Rectal smooth muscle tissue (tissue), 1 donor: ENCODE measurements at regions not wholly inside any gene's neighbourhood (a gene's known extent, or its start where the extent isn't known, plus 50 kb on each side); places are given as distances from the start of the nearest gene placed in this dataset.
"Not testable (repeated sequence)": the region's sequence is repeated elsewhere in the genome, so short reads cannot be mapped to it uniquely, and the experiment has no call there.

ENCODE experiments used
- H3K27ac ChIP-seq: one replicate; pipeline ENCODE4 v1.7.0; 2013; ENCODE audit warnings: low read depth, low read length, inconsistent platforms
- H3K27me3 ChIP-seq: one replicate; pipeline ENCODE4 v1.7.0; 2013; ENCODE audit warnings: low read length; ENCODE audit not compliant: control insufficient read depth, insufficient read depth
- H3K36me3 ChIP-seq: one replicate; pipeline ENCODE4 v1.7.0; 2013; ENCODE audit warnings: low read length; ENCODE audit not compliant: control insufficient read depth, insufficient read depth
- H3K4me1 ChIP-seq: one replicate; pipeline ENCODE4 v1.7.0; 2013; ENCODE audit warnings: low read length; ENCODE audit not compliant: control insufficient read depth, insufficient read depth
- H3K4me3 ChIP-seq: one replicate; pipeline ENCODE4 v1.7.0; 2013; ENCODE audit warnings: low read length
- H3K9ac ChIP-seq: one replicate; pipeline ENCODE4 v1.7.0; 2013; ENCODE audit warnings: low read length

DNA sequence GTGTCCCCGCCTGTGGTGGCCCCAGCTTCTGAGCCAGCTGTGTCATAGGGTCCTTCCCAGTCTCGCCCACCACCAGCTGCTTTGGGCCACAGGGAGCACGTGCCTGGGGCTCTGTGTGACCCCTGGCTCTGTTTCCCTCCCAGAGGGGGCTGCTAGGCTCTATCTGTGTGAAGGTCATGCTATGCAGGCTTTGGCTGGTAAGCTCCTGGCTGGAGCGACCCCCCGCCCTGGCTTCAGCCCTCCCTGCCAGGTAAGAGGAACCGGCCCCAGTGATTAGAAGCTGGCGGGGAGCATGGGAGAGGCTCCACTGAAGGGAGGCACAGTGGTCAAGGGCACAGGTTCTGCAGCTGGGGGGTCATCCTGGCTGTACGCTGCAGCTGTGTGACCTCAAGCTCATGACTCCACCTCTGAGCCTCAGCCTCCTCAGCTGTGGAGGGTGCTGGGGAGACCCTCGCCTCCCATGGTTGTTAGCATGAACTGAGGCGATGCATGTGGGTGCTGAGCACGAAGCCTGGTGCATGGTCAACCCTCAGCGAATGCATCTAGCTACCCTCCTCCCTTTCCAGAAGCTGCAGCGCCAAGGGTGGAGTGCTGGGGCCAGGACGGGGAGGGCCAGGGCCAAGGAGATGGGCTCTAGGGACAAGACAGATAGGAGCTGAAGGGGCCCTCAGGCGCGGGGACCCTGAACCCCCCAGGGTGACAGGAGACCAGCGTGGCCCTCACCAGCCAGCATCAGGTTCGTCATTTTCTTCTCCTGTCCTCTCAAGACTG, 163.8 kb upstream of the MVB12B start:
- H3K27ac ChIP-seq = no peak overlapping the region
- no peak overlapping the region for H3K9ac ChIP-seq
- no peaks in the 10 kb centered on the region for H3K27me3 ChIP-seq
- H3K4me1 ChIP-seq = no peaks in the 10 kb centered on the region
- H3K4me3 ChIP-seq = no peak overlapping the region
- no peaks in the 10 kb centered on the region for H3K36me3 ChIP-seq

DNA sequence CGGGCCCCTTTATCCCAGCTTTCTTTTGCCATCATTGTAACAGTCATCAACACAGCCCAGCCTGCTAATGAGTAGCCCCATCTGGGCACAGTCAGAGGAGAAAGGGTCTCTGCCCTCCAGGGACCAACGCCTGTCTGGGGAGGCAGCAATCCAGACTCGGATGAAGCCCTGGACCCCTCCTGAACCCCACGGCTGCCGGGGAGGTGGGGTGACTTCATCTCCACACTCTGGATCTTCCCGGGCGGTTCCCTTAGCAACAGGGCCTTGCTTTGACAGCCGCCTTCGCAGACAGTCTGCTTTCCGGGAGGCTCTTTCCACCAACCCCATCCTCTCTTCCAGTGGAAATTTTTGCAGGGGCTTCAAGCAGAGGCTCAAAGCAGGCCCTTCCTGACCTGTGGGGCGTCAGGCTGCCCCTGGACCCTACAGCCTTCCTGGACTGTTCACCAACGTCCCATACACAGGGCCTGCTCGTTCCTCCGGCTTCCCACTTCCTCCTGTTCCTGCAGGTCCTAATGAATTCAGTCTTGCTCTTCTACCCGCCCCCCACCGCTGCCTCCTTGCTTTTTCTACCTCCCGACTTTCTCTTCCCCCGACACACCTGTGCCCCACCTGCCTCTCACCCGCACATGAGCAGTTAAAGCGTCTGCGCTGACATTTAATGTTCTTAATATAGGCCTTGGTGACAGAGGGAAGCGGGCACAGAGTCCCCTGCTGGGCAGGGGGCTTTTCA, 161.7 kb upstream of the MVB12B start:
- Histone ChIP-seq H3K9ac (no peak overlapping the region), H3K4me3 (no peak overlapping the region), H3K27me3 (no peaks in the 10 kb centered on the region), H3K27ac (no peak overlapping the region), H3K36me3 (no peaks in the 10 kb centered on the region), H3K4me1 (no peaks in the 10 kb centered on the region)

DNA sequence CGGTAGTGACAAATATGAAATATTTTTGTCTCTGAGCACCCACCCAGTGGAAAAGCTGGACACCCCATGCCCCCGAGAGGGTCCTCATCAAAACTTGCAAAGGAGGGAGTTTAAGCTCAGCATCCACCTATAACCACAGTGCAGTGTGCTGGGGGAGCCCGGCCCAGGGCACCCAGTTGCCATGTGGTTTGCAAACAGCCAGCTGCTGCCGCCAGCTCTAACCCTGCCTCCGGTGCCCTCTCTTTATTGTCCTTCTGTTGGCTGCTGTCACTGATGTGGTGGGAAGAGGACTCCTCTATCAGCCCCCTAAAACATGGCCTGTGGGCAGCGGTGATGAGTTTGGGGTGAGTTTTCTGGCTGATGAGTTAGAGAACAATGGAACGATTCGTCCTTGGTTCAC, 160.9 kb upstream of the MVB12B start:
- no peak overlapping the region for H3K27ac ChIP-seq
- H3K9ac ChIP-seq = no peak overlapping the region
- no peaks in the 10 kb centered on the region for H3K36me3 ChIP-seq
- H3K4me1 ChIP-seq = no peaks in the 10 kb centered on the region
- no peak overlapping the region for H3K4me3 ChIP-seq
- no peaks in the 10 kb centered on the region for H3K27me3 ChIP-seq

DNA sequence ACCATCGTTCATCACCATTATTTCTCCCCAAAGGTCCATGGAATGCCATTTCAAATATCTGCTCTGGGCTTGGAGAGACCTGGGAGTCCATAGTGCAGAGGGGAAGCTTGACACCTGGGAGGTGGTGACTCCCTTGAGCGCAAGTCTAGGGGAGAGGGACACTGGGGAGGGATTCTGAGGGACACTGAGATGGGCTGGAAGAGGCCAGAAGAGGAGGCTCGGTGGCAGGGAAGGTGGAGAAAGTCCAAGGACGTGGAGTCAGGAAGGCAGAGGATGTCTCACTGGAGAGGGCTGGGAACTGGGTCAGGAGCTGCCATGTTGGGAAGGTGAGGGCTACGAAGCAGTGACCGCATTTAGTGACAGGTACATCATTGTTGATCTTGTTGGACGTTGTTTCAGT, 160.3 kb upstream of the MVB12B start:
- Histone ChIP-seq H3K9ac (no peak overlapping the region), H3K36me3 (no peaks in the 10 kb centered on the region), H3K4me3 (no peak overlapping the region), H3K27me3 (no peaks in the 10 kb centered on the region), H3K4me1 (no peaks in the 10 kb centered on the region), H3K27ac (no peak overlapping the region)

DNA sequence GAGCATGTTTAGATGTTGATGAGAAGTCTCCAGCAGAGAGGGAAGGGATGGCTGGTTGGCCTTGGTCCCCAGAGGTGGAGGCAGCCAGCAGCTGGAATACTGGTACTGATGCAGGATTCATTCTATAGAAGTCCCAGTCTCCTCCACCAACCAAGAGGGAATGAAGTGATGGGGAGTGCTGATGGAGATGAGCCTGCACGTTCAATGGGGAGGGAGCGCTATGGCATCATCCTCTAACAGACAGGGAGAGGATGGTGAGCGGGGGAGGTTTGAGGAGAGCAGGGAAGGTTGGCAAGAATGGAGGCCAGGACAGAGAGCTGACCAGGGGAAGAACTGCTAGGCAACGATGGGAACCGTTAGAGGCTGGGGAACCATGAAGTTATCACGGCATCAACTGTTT, 159.8 kb upstream of the MVB12B start:
- Histone ChIP-seq H3K4me3 (no peak overlapping the region), H3K27ac (no peak overlapping the region), H3K4me1 (no peaks in the 10 kb centered on the region), H3K9ac (no peak overlapping the region), H3K36me3 (no peaks in the 10 kb centered on the region), H3K27me3 (no peaks in the 10 kb centered on the region)

DNA sequence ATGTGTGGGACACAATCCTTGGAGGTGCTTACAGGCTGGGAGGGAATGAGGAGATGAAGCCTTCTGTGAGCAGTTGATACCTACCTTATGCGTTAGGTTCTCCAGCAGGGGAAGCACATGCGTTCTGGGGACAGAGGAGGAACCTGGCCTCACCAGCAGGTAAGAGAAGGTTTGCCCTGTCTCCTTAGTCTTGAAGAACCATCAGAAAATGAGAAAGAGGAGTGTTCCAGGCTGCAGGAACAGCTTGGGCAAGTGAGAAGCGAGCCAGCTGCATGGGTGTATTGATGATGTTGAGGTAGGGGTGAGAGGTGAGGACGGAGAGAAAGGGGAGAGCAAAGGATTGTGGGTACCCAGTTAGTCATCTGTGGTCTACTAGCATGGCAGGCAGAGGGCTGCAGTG, 156.9 kb upstream of the MVB12B start:
- H3K27me3 ChIP-seq = no peaks in the 10 kb centered on the region
- H3K4me3 ChIP-seq = no peak overlapping the region
- H3K4me1 ChIP-seq = no peaks in the 10 kb centered on the region
- H3K9ac ChIP-seq = no peak overlapping the region
- H3K27ac ChIP-seq = no peak overlapping the region
- H3K36me3 ChIP-seq = no peaks in the 10 kb centered on the region

DNA sequence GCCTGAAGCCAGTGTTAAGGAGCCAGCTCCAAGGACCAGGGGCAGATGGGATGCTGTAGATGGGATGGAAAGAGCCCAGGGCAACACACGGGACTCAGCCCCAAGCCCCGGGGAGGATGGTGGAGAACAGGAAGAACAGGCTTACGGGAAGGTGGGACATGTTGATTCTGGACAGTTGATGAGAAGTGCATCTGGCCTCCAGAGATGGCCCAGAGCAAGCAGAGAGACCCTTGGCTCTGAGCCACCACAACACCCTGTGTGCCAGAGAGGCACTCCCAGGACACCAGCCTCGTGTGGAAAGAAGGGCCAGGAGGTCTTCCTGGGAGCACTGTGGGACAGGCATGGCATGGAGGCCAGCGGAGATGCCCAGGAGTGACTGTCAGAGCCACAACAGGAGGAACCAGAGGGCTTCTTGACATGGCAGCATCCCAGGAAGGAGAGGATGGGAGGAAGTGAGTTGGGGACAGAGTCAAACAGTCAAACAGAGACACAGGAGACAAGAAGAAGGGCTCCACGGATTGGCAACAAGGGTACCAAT, 156.3 kb upstream of the MVB12B start:
- no peaks in the 10 kb centered on the region for H3K36me3 ChIP-seq
- no peaks in the 10 kb centered on the region for H3K27me3 ChIP-seq
- H3K9ac ChIP-seq = no peak overlapping the region
- H3K4me3 ChIP-seq = no peak overlapping the region
- H3K27ac ChIP-seq = no peak overlapping the region
- H3K4me1 ChIP-seq = no peaks in the 10 kb centered on the region

DNA sequence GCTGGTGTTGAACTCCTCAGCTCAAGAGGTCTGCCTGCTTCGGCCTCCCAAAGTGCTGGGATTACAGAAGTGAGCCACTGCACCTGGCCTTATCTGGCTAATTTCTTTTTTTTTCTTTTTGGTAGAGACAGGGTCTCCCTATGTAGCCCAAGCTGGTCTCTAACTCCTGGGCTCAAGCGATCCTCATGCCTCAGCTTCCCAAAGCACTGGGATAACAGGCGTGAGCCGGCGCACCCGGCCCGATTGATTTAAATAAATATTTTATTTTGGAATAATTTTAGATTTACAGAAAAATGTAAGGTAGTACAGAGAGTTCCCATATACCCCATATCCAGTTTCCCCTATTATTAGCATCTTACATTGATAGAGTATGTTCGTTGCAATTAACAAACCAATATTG, 155.0 kb upstream of the MVB12B start:
- no peak overlapping the region for H3K27ac ChIP-seq
- H3K36me3 ChIP-seq = no peaks in the 10 kb centered on the region
- H3K4me3 ChIP-seq = no peak overlapping the region
- H3K4me1 ChIP-seq = no peaks in the 10 kb centered on the region
- no peaks in the 10 kb centered on the region for H3K27me3 ChIP-seq
- no peak overlapping the region for H3K9ac ChIP-seq

DNA sequence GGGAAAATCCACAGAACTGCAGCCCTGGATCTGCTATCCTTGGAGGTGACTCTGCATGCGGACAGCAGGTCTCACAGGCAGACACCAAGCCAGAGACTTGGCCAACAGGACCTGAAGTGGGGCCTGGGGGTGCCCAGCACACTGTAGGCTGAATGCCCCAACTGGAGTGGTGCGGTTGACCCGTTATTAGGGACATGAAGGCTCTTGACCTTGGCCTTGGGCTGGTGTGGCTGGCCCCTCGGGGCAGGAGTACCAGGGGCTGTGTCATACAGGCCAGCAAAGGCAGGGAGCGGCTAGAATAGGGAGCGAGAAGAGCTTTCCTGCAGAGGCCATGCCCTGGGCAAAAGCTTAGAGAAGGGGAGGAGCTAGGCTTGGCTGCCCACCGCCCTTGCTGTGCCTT, 153.2 kb upstream of the MVB12B start:
- no peak overlapping the region for H3K4me3 ChIP-seq

DNA sequence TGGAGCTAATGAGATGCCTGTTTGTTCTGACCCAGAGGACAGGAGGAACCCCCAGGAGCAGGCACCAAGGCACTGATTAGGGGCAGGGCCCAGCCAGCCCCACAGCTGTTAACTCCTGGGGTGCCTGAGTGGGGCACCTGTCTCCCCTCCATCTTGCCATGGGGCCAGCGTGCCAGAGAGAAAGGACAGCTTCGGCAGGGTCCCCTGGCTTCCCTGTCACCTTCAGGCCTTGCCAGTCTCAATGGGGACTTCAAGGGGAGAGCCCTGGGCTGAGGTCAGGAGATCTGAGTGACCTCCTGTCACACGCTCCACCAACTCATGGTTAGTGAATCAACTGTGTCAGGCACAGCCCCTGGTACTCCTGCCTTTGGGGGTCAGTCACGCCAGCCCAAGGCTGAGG, 152.7 kb upstream of the MVB12B start:
- Histone ChIP-seq H3K27ac (no peak overlapping the region), H3K36me3 (no peaks in the 10 kb centered on the region), H3K4me3 (no peak overlapping the region), H3K4me1 (no peaks in the 10 kb centered on the region), H3K27me3 (no peaks in the 10 kb centered on the region), H3K9ac (no peak overlapping the region)

More for the DNA sequence above, 153.2 kb upstream of the MVB12B start:
- no peak overlapping the region for H3K27ac ChIP-seq
- H3K4me1 ChIP-seq = no peaks in the 10 kb centered on the region
- no peak overlapping the region for H3K9ac ChIP-seq
- no peaks in the 10 kb centered on the region for H3K36me3 ChIP-seq
- no peaks in the 10 kb centered on the region for H3K27me3 ChIP-seq

DNA sequence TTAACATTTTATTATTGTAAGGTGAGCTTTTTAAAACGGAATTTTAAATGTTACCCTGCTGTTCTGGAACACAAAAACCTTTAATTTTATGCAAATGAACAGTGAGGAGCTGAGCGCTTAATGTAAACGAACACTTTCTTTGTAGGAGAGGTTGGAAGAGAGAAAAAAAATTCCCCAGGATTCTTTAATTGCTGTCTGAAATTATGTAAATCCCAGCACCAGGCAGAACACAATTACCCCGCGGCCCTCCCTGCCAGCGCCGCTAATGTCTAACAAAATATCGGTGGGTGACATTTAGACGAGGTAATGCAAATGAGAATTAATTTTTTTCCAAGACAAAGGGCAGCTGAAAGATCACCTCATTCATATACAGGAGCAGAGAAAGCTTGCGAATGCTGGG, 143.4 kb upstream of the MVB12B start:
- H3K4me3 ChIP-seq = no peak overlapping the region
- no peaks in the 10 kb centered on the region for H3K27me3 ChIP-seq
- no peak overlapping the region for H3K27ac ChIP-seq
- H3K9ac ChIP-seq = no peak overlapping the region
- H3K36me3 ChIP-seq = no peaks in the 10 kb centered on the region
- no peaks in the 10 kb centered on the region for H3K4me1 ChIP-seq

DNA sequence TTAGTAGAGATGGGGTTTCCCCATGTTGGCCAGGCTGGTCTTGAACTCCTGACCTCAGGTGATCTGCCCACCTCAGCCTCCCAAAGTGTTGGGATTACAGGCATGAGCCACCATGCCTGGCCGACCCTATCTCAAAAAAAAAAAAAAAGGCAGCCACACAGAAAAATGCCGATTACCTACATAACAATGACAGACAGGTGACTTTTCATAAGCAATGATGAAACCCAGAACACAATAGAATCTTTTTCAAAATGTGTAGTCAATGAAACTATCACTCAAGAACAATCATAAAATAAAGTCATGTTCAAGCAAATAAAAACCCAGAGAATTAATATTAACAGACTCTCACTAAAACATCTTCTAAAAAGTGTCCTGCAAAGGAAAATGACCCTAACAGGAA, 135.6 kb upstream of the MVB12B start:
- H3K36me3 ChIP-seq, H3K27ac ChIP-seq, H3K27me3 ChIP-seq, H3K4me1 ChIP-seq, H3K4me3 ChIP-seq, H3K9ac ChIP-seq: not testable (repeated sequence)

DNA sequence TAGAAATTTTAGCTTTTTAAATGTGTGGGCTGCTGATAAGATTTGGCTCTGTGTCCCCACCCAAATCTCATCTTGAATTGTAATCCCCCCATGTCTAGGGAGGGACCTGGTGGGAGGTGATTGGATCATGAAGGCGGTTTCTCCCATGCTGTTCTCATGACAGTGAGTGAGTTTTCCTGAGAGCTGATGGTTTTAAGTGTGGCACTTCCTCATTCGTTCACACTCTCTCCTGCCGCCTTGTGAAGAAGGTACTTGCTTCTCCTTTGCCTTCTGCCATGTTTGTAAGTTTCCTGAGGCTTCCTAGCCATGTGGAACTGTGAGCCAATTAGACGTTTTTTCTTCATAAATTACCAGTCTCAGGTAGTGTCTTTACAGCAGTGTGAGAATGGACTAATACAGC, 127.8 kb upstream of the MVB12B start:
- no peak overlapping the region for H3K27ac ChIP-seq
- no peaks in the 10 kb centered on the region for H3K4me1 ChIP-seq
- H3K36me3 ChIP-seq = no peaks in the 10 kb centered on the region
- H3K27me3 ChIP-seq = no peaks in the 10 kb centered on the region
- H3K4me3 ChIP-seq = no peak overlapping the region
- H3K9ac ChIP-seq = no peak overlapping the region
